Colon (tissue), 2 donors: ENCODE measurements at regions not wholly inside any gene's neighbourhood (a gene's known extent, or its start where the extent isn't known, plus 50 kb on each side); places are given as distances from the start of the nearest gene placed in this dataset.
"Not testable (repeated sequence)": the region's sequence is repeated elsewhere in the genome, so short reads cannot be mapped to it uniquely, and the experiment has no call there.

Source experiments
- FAIRE-seq: peaks from 2 replicates; lab custom pipeline; 2012; peaks lifted over from hg19 to GRCh38; lab: Jason Lieb, UNC
- donor health status: control.
- donor health status: control.

DNA sequence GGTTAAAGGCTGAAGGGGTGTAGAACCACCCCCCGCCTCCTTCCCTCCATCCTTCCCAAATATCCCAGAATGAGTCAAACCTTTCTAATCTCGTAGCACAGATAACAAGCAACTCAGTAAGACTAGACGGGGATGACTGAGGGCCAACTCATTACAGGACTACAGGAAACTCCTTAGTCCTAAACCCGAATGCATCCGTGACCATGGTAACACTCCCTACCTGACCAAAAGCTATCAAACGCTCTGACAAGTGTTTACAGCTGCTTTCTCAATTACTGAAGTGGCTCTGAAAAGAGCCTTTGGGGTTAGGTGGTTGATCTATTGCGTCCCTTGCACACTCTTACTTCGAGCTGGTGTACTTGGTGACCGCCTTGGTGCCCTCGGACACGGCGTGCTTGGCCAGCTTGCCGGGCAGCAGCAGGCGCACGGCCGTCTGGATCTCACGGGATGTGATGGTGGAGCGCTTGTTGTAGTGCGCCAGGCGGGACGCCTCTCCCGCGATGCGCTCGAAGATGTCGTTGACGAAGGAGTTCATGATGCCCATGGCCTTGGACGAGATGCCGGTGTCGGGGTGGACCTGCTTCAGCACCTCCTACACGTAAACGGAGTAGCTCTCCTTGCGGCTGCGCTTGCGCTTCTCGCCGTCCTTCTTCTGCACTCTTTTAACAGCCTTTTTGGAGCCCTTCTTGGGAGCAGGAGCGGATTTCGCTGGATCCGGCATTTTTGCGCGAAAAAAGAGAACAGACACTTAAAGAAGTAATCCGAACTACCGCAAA, 67.4 kb downstream of the FAM72B start:
- not testable (repeated sequence) for FAIRE-seq

- FAIRE-seq, result peak; percentile 55
These were observed 66.9 kb downstream of the FAM72B start for GRCh38 chr1:121117298-121117611.

GRCh38 chr1:121117622-121118479, 66.3 kb downstream of the FAM72B start:
- not testable (repeated sequence) for FAIRE-seq
